OCI-LY3 (cell line): ENCODE measurements at regions not wholly inside any gene's neighbourhood (a gene's known extent, or its start where the extent isn't known, plus 50 kb on each side); places are given as distances from the start of the nearest gene placed in this dataset.

Experiments used
- H2AFZ ChIP-seq: fragments of 200-600, 300-600 bp; shearing (Covaris generic); 2 replicates; pipeline ENCODE4 v1.6.0; 2014; ENCODE audit warnings: antibody characterized with exemption, low read depth, low read length
- H3K27ac ChIP-seq: fragments of 200-600, 300-600 bp; sonication (generic); 2 replicates; pipeline ENCODE4 v1.5.1; 2014; ENCODE audit warnings: mild to moderate bottlenecking, low read length, moderate library complexity, mixed read lengths
- H3K27me3 ChIP-seq: fragments of 200-600, 300-600 bp; sonication (generic); 2 replicates; pipeline ENCODE4 v1.6.1; 2014; ENCODE audit warnings: low read depth, low read length, mixed read lengths
- H3K36me3 ChIP-seq: fragments of 200-600, 300-600 bp; sonication (generic); replicated peaks from 2 replicates; pipeline ENCODE3; 2014; ENCODE audit warnings: low read depth, low read length, mixed read lengths
- H3K4me1 ChIP-seq: fragments of 300-600, 200-600 bp; sonication (generic); 2 replicates; pipeline ENCODE4 v1.6.1; 2014; ENCODE audit warnings: low read length, mixed read lengths
- H3K4me2 ChIP-seq: fragments of 200-600, 300-600 bp; sonication (generic); 2 replicates; pipeline ENCODE4 v1.6.1; 2014; ENCODE audit warnings: low read length, mixed read lengths
- H3K4me3 ChIP-seq: fragments of 300-600, 200-600 bp; sonication (generic); 2 replicates; pipeline ENCODE4 v1.5.1; 2014; ENCODE audit warnings: antibody characterized with exemption, mild to moderate bottlenecking, low read length, moderate library complexity
- H3K79me2 ChIP-seq: fragments of 300-600, 200-600 bp; shearing (Covaris generic); 2 replicates; pipeline ENCODE4 v1.6.1; 2014; ENCODE audit warnings: mild to moderate bottlenecking, low read length, mixed read lengths
- H3K9ac ChIP-seq: fragments of 300-600, 200-600 bp; shearing (Covaris generic); 2 replicates; pipeline ENCODE4 v1.6.0; 2014; ENCODE audit warnings: mild to moderate bottlenecking, low read length, moderate library complexity
- H3K9me3 ChIP-seq: fragments of 200-600, 300-600 bp; shearing (Covaris generic); 2 replicates; pipeline ENCODE4 v1.6.1; 2014; ENCODE audit warnings: low read length, mixed read lengths; ENCODE audit not compliant: insufficient read depth
- H4K20me1 ChIP-seq: fragments of 200-600, 300-600 bp; sonication (generic); 2 replicates; pipeline ENCODE4 v1.6.1; 2016; ENCODE audit warnings: low read length, mixed read lengths; ENCODE audit not compliant: insufficient read depth
- CTCF ChIP-seq: fragments of 200-600, 300-600 bp; sonication (generic); IDR thresholded peaks from 2 replicates; pipeline ENCODE4 v1.5.1; 2014; ENCODE audit warnings: antibody characterized with exemption, low read length, low read depth
- EZH2phosphoT487 ChIP-seq: fragments of 200-600 bp; shearing (Covaris generic); IDR thresholded peaks from 2 replicates; pipeline ENCODE4 v1.6.1; 2018; ENCODE audit warnings: antibody characterized with exemption, mixed run types, low read depth

- H3K27ac ChIP-seq = no peak overlapping the region
- no peak overlapping the region for H3K4me2 ChIP-seq
- H3K36me3 ChIP-seq = no peaks in the 10 kb centered on the region
- no peak overlapping the region for H3K4me3 ChIP-seq
- H3K79me2 ChIP-seq = no peaks in the 10 kb centered on the region
- no peaks in the 10 kb centered on the region for H4K20me1 ChIP-seq
- no peaks in the 10 kb centered on the region for H3K27me3 ChIP-seq
- no peak overlapping the region for H3K9ac ChIP-seq
- no peak for TF ChIP-seq CTCF
- no peak for TF ChIP-seq EZH2phosphoT487
- no peak overlapping the region for H2AFZ ChIP-seq
- no peaks in the 10 kb centered on the region for H3K4me1 ChIP-seq
- H3K9me3 ChIP-seq = no peaks in the 10 kb centered on the region
Observed at GRCh38 chr10:108685863-108686531, 1237.3 kb downstream of the XPNPEP1 start.

GRCh38 chr10:108684431-108684830 lies 1238.9 kb downstream of the XPNPEP1 start:
- H2AFZ ChIP-seq = no peak overlapping the region
- H3K4me3 ChIP-seq = no peak overlapping the region

GRCh38 chr10:108673741-108674140 lies 1249.6 kb downstream of the XPNPEP1 start:
- no peak overlapping the region for H3K27ac ChIP-seq
- no peak overlapping the region for H3K4me2 ChIP-seq
- no peak overlapping the region for H3K9ac ChIP-seq
- no peaks in the 10 kb centered on the region for H3K36me3 ChIP-seq
- no peaks in the 10 kb centered on the region for H3K27me3 ChIP-seq
- H4K20me1 ChIP-seq = no peaks in the 10 kb centered on the region
- H3K9me3 ChIP-seq = no peaks in the 10 kb centered on the region
- H3K4me3 ChIP-seq = no peak overlapping the region
- no peaks in the 10 kb centered on the region for H3K4me1 ChIP-seq
- H2AFZ ChIP-seq = no peak overlapping the region
- H3K79me2 ChIP-seq = no peaks in the 10 kb centered on the region
- TF ChIP-seq CTCF (no peak), EZH2phosphoT487 (no peak)

More at GRCh38 chr10:108684431-108684830, 1238.9 kb downstream of the XPNPEP1 start:
- no peak overlapping the region for H3K9ac ChIP-seq
- no peaks in the 10 kb centered on the region for H3K4me1 ChIP-seq
- H3K79me2 ChIP-seq = no peaks in the 10 kb centered on the region
- no peaks in the 10 kb centered on the region for H4K20me1 ChIP-seq
- TF ChIP-seq CTCF (no peak), EZH2phosphoT487 (no peak)
- H3K27me3 ChIP-seq = no peaks in the 10 kb centered on the region
- no peak overlapping the region for H3K4me2 ChIP-seq
- no peak overlapping the region for H3K27ac ChIP-seq
- no peaks in the 10 kb centered on the region for H3K36me3 ChIP-seq
- no peaks in the 10 kb centered on the region for H3K9me3 ChIP-seq

GRCh38 chr10:108663587-108663986 lies 1259.7 kb downstream of the XPNPEP1 start:
- Histone ChIP-seq H2AFZ (no peak overlapping the region), H3K9ac (no peak overlapping the region), H3K4me1 (no peaks in the 10 kb centered on the region), H3K9me3 (no peaks in the 10 kb centered on the region), H3K79me2 (no peaks in the 10 kb centered on the region), H4K20me1 (no peaks in the 10 kb centered on the region), H3K27me3 (no peaks in the 10 kb centered on the region), H3K4me3 (no peak overlapping the region), H3K4me2 (no peak overlapping the region), H3K27ac (no peak overlapping the region), H3K36me3 (no peaks in the 10 kb centered on the region)
- no peak for TF ChIP-seq EZH2phosphoT487
- TF ChIP-seq CTCF = no peak
